ENCODE measurements at regions not wholly inside any gene's neighbourhood (a gene's known extent, or its start where the extent isn't known, plus 50 kb on each side); places are given as distances from the start of the nearest gene placed in this dataset.

DNA sequence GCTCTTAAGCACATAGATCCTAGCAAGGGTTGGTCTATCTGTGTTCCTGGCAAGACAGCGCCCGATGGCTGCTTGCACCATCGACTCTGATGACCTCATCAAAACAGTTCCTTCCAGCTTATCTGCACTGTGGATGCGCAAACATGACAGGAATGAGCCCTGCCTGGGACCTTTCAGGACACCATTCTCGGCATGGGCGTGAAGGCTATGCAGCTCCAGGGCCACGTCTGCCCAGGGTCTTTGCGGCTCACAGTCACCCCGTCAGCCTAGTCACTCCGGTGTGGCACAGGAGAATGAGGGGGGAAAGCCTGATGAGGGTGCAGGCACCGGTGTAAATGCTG lies 147.8 kb upstream of the TWIST2 start:
- no peak for TF ChIP-seq SP1 (IDR thresholded peaks at IDR 0.05)
- TF ChIP-seq FOXA1 (IDR thresholded peaks at IDR 0.05), result no peak
- TF ChIP-seq FOXM1 (IDR thresholded peaks at IDR 0.05; ENCODE audit: borderline replicate concordance), result no peak
- no peak for TF ChIP-seq BHLHE40 (IDR thresholded peaks at IDR 0.05; ENCODE audit: borderline replicate concordance)
- no peak for TF ChIP-seq SUZ12 (IDR thresholded peaks at IDR 0.05)
- TF ChIP-seq ZNF384 (IDR thresholded peaks at IDR 0.05), result no peak
- TF ChIP-seq PKNOX1 (IDR thresholded peaks at IDR 0.05), result no peak
